Urothelium cell line (cell line): ENCODE measurements at regions not wholly inside any gene's neighbourhood (a gene's known extent, or its start where the extent isn't known, plus 50 kb on each side); places are given as distances from the start of the nearest gene placed in this dataset.
"Not testable (repeated sequence)": the region's sequence is repeated elsewhere in the genome, so short reads cannot be mapped to it uniquely, and the experiment has no call there.

Experiments used
- DNase-seq: peaks from one replicate; pipeline ENCODE4 v3.0.0; 2011; ENCODE audit warnings: low spot score, mixed read lengths
- FAIRE-seq: peaks from 2 replicates; lab custom pipeline; 2011; peaks lifted over from hg19 to GRCh38; lab: Jason Lieb, UNC

GRCh38 chr3:31178467-31178866 lies 284.0 kb upstream of the GADL1 start:
- no peak for FAIRE-seq

GRCh38 chr3:31179768-31180167 lies 285.3 kb upstream of the GADL1 start:
- DNase-seq (no peak), FAIRE-seq (no peak)

More at GRCh38 chr3:31178467-31178866, 284.0 kb upstream of the GADL1 start:
- DNase-seq = no peak

GRCh38 chr3:31180274-31180673 lies 285.8 kb upstream of the GADL1 start:
- DNase-seq (no peak), FAIRE-seq (no peak)

- peak; percentile 9 for FAIRE-seq
Observed at GRCh38 chr3:31181661-31182060, 287.2 kb upstream of the GADL1 start.

GRCh38 chr3:31182661-31183060 lies 288.2 kb upstream of the GADL1 start:
- DNase-seq (no peak), FAIRE-seq (no peak)

More at GRCh38 chr3:31181661-31182060, 287.2 kb upstream of the GADL1 start:
- no peak for DNase-seq

GRCh38 chr3:31184261-31185061 lies 290.0 kb upstream of the GADL1 start:
- no peak for FAIRE-seq
- no peak for DNase-seq

- DNase-seq = no peak
- FAIRE-seq = no peak
Observed at GRCh38 chr3:31185062-31185357, 290.5 kb upstream of the GADL1 start.

GRCh38 chr3:31186041-31186440 lies 291.6 kb upstream of the GADL1 start:
- DNase-seq (no peak), FAIRE-seq (no peak)

- DNase-seq (no peak), FAIRE-seq (no peak)
Observed at GRCh38 chr3:31187380-31187779, 292.9 kb upstream of the GADL1 start.

GRCh38 chr3:31188112-31188511 lies 293.7 kb upstream of the GADL1 start:
- no peak for DNase-seq
- FAIRE-seq = no peak

GRCh38 chr3:31189330-31189729 lies 294.9 kb upstream of the GADL1 start:
- FAIRE-seq = no peak
- no peak for DNase-seq

GRCh38 chr3:31189971-31190370 lies 295.5 kb upstream of the GADL1 start:
- DNase-seq (no peak), FAIRE-seq (no peak)

- no peak for FAIRE-seq
- no peak for DNase-seq
Observed at GRCh38 chr3:31191354-31191753, 296.9 kb upstream of the GADL1 start.

GRCh38 chr3:31193429-31193828 lies 299.0 kb upstream of the GADL1 start:
- FAIRE-seq (no peak), DNase-seq (no peak)

- DNase-seq = no peak
Observed at GRCh38 chr3:31193871-31194270, 299.4 kb upstream of the GADL1 start.

GRCh38 chr3:31196261-31196660 lies 301.8 kb upstream of the GADL1 start:
- DNase-seq = no peak
- no peak for FAIRE-seq

More at GRCh38 chr3:31193871-31194270, 299.4 kb upstream of the GADL1 start:
- FAIRE-seq = no peak

- DNase-seq (peak; percentile 32), FAIRE-seq (no peak)
Observed at GRCh38 chr3:31196881-31197364, 302.5 kb upstream of the GADL1 start.

- DNase-seq (no peak), FAIRE-seq (no peak)
Observed at GRCh38 chr3:31197941-31198340, 303.5 kb upstream of the GADL1 start.

GRCh38 chr3:31198890-31199289 lies 304.4 kb upstream of the GADL1 start:
- no peak for FAIRE-seq
- DNase-seq = no peak

- FAIRE-seq = no peak
- no peak for DNase-seq
Observed at GRCh38 chr3:31203960-31204795, 309.7 kb upstream of the GADL1 start.

- FAIRE-seq, DNase-seq: not testable (repeated sequence)
Observed at GRCh38 chr3:31204796-31205056, 310.3 kb upstream of the GADL1 start.

- DNase-seq = no peak
- no peak for FAIRE-seq
Observed at GRCh38 chr3:31210068-31210645, 315.7 kb upstream of the GADL1 start.
